Panc1 (cell line): ENCODE measurements at regions not wholly inside any gene's neighbourhood (a gene's known extent, or its start where the extent isn't known, plus 50 kb on each side); places are given as distances from the start of the nearest gene placed in this dataset.

Source experiments
- ATAC-seq: fragments of 200-7000 bp; cut with Tn5 transposase; 2 replicates; pipeline ENCODE4 v1.9.1; 2020; ENCODE audit warnings: mild to moderate bottlenecking, moderate library complexity
- BruUV-seq: library from RNA; stranded (reverse); fragments of 400-500 nt; replicated peaks from 2 replicates; lab custom pipeline; 2021; lab: Mats Ljungman, UMichigan
- CTCF ChIA-PET: fragments of 300-600 bp; sonication (Branson Sonifier 250); formaldehyde crosslinking; loops from one replicate; lab custom pipeline; 2022; ENCODE audit warnings: antibody characterized with exemption; lab: Charles Lee
- POLR2A ChIA-PET: fragments of 300-600 bp; sonication (Branson Sonifier 250); formaldehyde crosslinking; loops from one replicate; lab custom pipeline; 2022; ENCODE audit warnings: antibody characterized with exemption; lab: Charles Lee
- DNase-seq: peaks from one replicate; pipeline ENCODE4 v3.0.0-alpha.2; 2010; ENCODE audit warnings: low read depth, low spot score
- H3K27ac ChIP-seq: 2 replicates; pipeline ENCODE4 v1.5.1; 2011; ENCODE audit warnings: mild to moderate bottlenecking, low read length, inconsistent platforms
- H3K27me3 ChIP-seq: fragments of 200-500 bp; sonication (Bioruptor generic); 2 replicates; pipeline ENCODE4 v1.6.0; 2014; ENCODE audit warnings: low read length, inconsistent platforms; ENCODE audit not compliant: control insufficient read depth, insufficient read depth
- H3K36me3 ChIP-seq: fragments of 200-500 bp; sonication (Bioruptor generic); 2 replicates; pipeline ENCODE4 v1.5.1; 2014; ENCODE audit warnings: inconsistent platforms, mild to moderate bottlenecking, low read length, moderate library complexity; ENCODE audit not compliant: control insufficient read depth, insufficient read depth
- H3K4me1 ChIP-seq: 2 replicates; pipeline ENCODE4 v1.5.1; 2011; ENCODE audit warnings: inconsistent platforms, mild to moderate bottlenecking, low read length, moderate library complexity; ENCODE audit not compliant: control insufficient read depth, insufficient read depth
- H3K4me3 ChIP-seq, 2 experiments: 2 replicates each; pipeline ENCODE4 v1.5.1; 2011 to 2012; ENCODE audit warnings: low read depth in 2 of 2, low read length in 2 of 2, mild to moderate bottlenecking in 2 of 2, inconsistent platforms in 1 of 2, moderate library complexity in 1 of 2
- H3K9me3 ChIP-seq: fragments of 200-500 bp; sonication (Bioruptor generic); 2 replicates; pipeline ENCODE4 v1.5.1; 2014; ENCODE audit warnings: low read depth, mild to moderate bottlenecking, inconsistent platforms, low read length, moderate library complexity; ENCODE audit not compliant: control insufficient read depth, insufficient read depth
- CTCF ChIP-seq: fragments of 450-650 bp; IDR thresholded peaks from 2 replicates; pipeline ENCODE4 v1.5.1; 2017; ENCODE audit warnings: mild to moderate bottlenecking
- POLR2AphosphoS5 ChIP-seq: IDR thresholded peaks from 2 replicates; pipeline ENCODE4 v1.6.1; 2012; ENCODE audit warnings: mild to moderate bottlenecking, low read depth, low read length, moderate library complexity
- REST ChIP-seq, 2 experiments: IDR thresholded peaks; 2 replicates each; pipeline ENCODE4 v1.6.1; 2011 to 2012; ENCODE audit warnings: low read depth in 2 of 2, control low read depth in 1 of 2, low read length in 1 of 2, mild to moderate bottlenecking in 1 of 2, moderate library complexity in 1 of 2; ENCODE audit not compliant: insufficient read depth in 1 of 2
- SIN3A ChIP-seq: IDR thresholded peaks from 2 replicates; pipeline ENCODE4 v1.6.1; 2012; ENCODE audit warnings: low read depth, mild to moderate bottlenecking, low read length, moderate library complexity, borderline replicate concordance; ENCODE audit not compliant: insufficient read depth
- TCF7L2 ChIP-seq: IDR thresholded peaks from 2 replicates; pipeline ENCODE4 v1.6.1; 2011; ENCODE audit warnings: mild to moderate bottlenecking, low read depth, low read length, inconsistent platforms
- in situ Hi-C: cut with HindIII; loops from 2 replicates; pipeline ENCODE4 v1.10.0; 2016; ENCODE audit warnings: low sequenced_read_pairs, low pct_unique_long_range_greater_than_20kb
- intact Hi-C: fragments of 100-400 bp; cut with micrococcal nuclease; formaldehyde crosslinking; loops from one replicate; pipeline ENCODE4 v1.10.0; 2022; ENCODE audit not compliant: unreplicated experiment

DNA sequence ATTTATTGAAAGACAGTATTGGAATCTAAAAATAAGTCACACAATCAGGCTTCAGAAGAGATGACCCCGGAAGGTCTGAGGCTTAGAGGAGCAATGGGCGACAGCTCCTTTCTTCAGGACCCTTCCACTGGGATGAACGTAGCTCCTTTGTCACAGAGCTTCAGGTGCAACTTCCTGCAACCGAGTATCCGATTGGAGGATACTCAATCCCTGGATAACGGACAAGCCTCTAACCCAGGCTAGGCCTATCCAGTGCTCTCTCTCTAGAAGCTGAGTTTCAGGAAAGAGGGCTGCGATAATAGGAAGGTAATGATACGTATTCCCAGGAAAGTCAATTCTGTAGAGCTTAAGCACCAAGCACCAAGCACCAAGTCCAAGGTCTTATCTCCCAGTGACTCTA lies 349.4 kb upstream of the NPSR1 start:
- no peaks in the 10 kb centered on the region for H3K4me1 ChIP-seq
- H3K36me3 ChIP-seq, result no peaks in the 10 kb centered on the region
- no peaks in the 10 kb centered on the region for H3K27me3 ChIP-seq
- no TSS peak for BruUV-seq
- no peak overlapping the region for H3K27ac ChIP-seq
- CTCF ChIA-PET, result interaction anchor here (0.6 kb wide), 1 partner anchor 8 kb away, joined by 3 read pairs; no protein-coding TSS in a partner anchor
- intact Hi-C loops, result no loop called here
- POLR2A ChIA-PET, result no interaction called here
- no peak overlapping the region for H3K4me3 ChIP-seq
- H3K9me3 ChIP-seq, result no peaks in the 10 kb centered on the region
- no peak for DNase-seq
- ATAC-seq, result no peak
- TF ChIP-seq REST (IDR thresholded peaks at IDR 0.05; ENCODE audit: insufficient read depth in 1 of 2, low read depth in 2 of 2, low read length in 1 of 2) (no peak), TCF7L2 (no peak), SIN3A (no peak), POLR2AphosphoS5 (no peak)
- in situ Hi-C loops, result no loop called here

- in situ Hi-C loops (no loop called here), intact Hi-C loops (no loop called here)
- Histone ChIP-seq H3K4me1 (no peaks in the 10 kb centered on the region), H3K27ac (no peak overlapping the region), H3K36me3 (no peaks in the 10 kb centered on the region), H3K27me3 (no peaks in the 10 kb centered on the region), H3K9me3 (no peaks in the 10 kb centered on the region), H3K4me3 (no peak overlapping the region)
- DNase-seq (no peak), ATAC-seq (no peak)
- POLR2A ChIA-PET, result no interaction called here
- CTCF ChIA-PET, result interaction anchor here (0.6 kb wide), 1 partner anchor 7 kb away, joined by 3 read pairs; no protein-coding TSS in a partner anchor
- TF ChIP-seq SIN3A, result no peak
- TF ChIP-seq REST (IDR thresholded peaks at IDR 0.05; ENCODE audit: insufficient read depth in 1 of 2, low read depth in 2 of 2, low read length in 1 of 2), result no peak
- no TSS peak for BruUV-seq
These were observed 348.9 kb upstream of the NPSR1 start for GRCh38 chr7:34309116-34309515.

- intact Hi-C loops (no loop called here), in situ Hi-C loops (no loop called here)
- no peak overlapping the region for H3K4me3 ChIP-seq
- no peaks in the 10 kb centered on the region for H3K4me1 ChIP-seq
- H3K9me3 ChIP-seq, result no peaks in the 10 kb centered on the region
- TF ChIP-seq POLR2AphosphoS5 (no peak), CTCF (no peak), REST (IDR thresholded peaks at IDR 0.05; ENCODE audit: insufficient read depth in 1 of 2, low read depth in 2 of 2, low read length in 1 of 2) (no peak), TCF7L2 (no peak), SIN3A (no peak)
- CTCF ChIA-PET, result no interaction called here
- no peak for DNase-seq
- H3K27me3 ChIP-seq, result no peaks in the 10 kb centered on the region
- ATAC-seq, result no peak
- BruUV-seq, result no TSS peak
- POLR2A ChIA-PET, result no interaction called here
- H3K27ac ChIP-seq, result no peak overlapping the region
- H3K36me3 ChIP-seq, result no peaks in the 10 kb centered on the region
These were observed 348.4 kb upstream of the NPSR1 start for GRCh38 chr7:34309584-34309983.
